ENCODE measurements at regions not wholly inside any gene's neighbourhood (a gene's known extent, or its start where the extent isn't known, plus 50 kb on each side); places are given as distances from the start of the nearest gene placed in this dataset.

GRCh38 chr16:86195863-86196630, 297.1 kb downstream of the IRF8 start:
- H3K27me3 ChIP-seq (ENCODE audit: insufficient read depth, low read length) = no peaks in the 10 kb centered on the region
- 47% methylated on average over 21 of the region's 22 CpGs for WGBS
- H3K4me1 ChIP-seq (ENCODE audit: insufficient read depth, low read length) = peaks cover 26% of the 10 kb centered on the region
- H3K9me3 ChIP-seq (ENCODE audit: insufficient read depth, low read depth, low read length) = no peaks in the 10 kb centered on the region
- H3K36me3 ChIP-seq (ENCODE audit: insufficient read depth, low read length) = no peaks in the 10 kb centered on the region
- no peak overlapping the region for H3K9ac ChIP-seq (ENCODE audit: low read depth, low read length)
- no peak overlapping the region for H3K4me3 ChIP-seq (ENCODE audit: low read length)
- H3K27ac ChIP-seq (ENCODE audit: low read depth, low read length) = peak overlapping the region; percentile 19; the same call in 1 of the 2 replicates

- Histone ChIP-seq H3K27ac (ENCODE audit: low read depth, low read length) (no peak overlapping the region), H3K27me3 (ENCODE audit: insufficient read depth, low read length) (no peaks in the 10 kb centered on the region), H3K9ac (ENCODE audit: low read depth, low read length) (no peak overlapping the region)
Measured at GRCh38 chr16:86196687-86197391, 297.9 kb downstream of the IRF8 start.

GRCh38 chr16:86198206-86199118, 299.5 kb downstream of the IRF8 start:
- Histone ChIP-seq H3K27me3 (ENCODE audit: insufficient read depth, low read length) (no peaks in the 10 kb centered on the region), H3K4me3 (ENCODE audit: low read length) (no peak overlapping the region), H3K9ac (ENCODE audit: low read depth, low read length) (no peak overlapping the region), H3K4me1 (ENCODE audit: insufficient read depth, low read length) (peaks cover 25% of the 10 kb centered on the region), H3K27ac (ENCODE audit: low read depth, low read length) (no peak overlapping the region), H3K36me3 (ENCODE audit: insufficient read depth, low read length) (no peaks in the 10 kb centered on the region), H3K9me3 (ENCODE audit: insufficient read depth, low read depth, low read length) (no peaks in the 10 kb centered on the region)
- 87% methylated on average over 29 of the region's 29 CpGs for WGBS

More at GRCh38 chr16:86196687-86197391, 297.9 kb downstream of the IRF8 start:
- no peak overlapping the region for H3K4me3 ChIP-seq (ENCODE audit: low read length)
- H3K4me1 ChIP-seq (ENCODE audit: insufficient read depth, low read length) = peaks cover 25% of the 10 kb centered on the region
- WGBS = 92% methylated on average over 18 of the region's 18 CpGs
- H3K36me3 ChIP-seq (ENCODE audit: insufficient read depth, low read length) = no peaks in the 10 kb centered on the region
- no peaks in the 10 kb centered on the region for H3K9me3 ChIP-seq (ENCODE audit: insufficient read depth, low read depth, low read length)

- no peaks in the 10 kb centered on the region for H3K36me3 ChIP-seq (ENCODE audit: insufficient read depth, low read length)
- H3K9ac ChIP-seq (ENCODE audit: low read depth, low read length) = no peak overlapping the region
- H3K9me3 ChIP-seq (ENCODE audit: insufficient read depth, low read depth, low read length) = no peaks in the 10 kb centered on the region
- peaks cover 25% of the 10 kb centered on the region for H3K4me1 ChIP-seq (ENCODE audit: insufficient read depth, low read length)
- H3K27me3 ChIP-seq (ENCODE audit: insufficient read depth, low read length) = no peaks in the 10 kb centered on the region
- WGBS = 85% methylated on average over 6 of the region's 7 CpGs
- no peak overlapping the region for H3K4me3 ChIP-seq (ENCODE audit: low read length)
- H3K27ac ChIP-seq (ENCODE audit: low read depth, low read length) = no peak overlapping the region
Measured at GRCh38 chr16:86199182-86199581, 300.2 kb downstream of the IRF8 start.

DNA sequence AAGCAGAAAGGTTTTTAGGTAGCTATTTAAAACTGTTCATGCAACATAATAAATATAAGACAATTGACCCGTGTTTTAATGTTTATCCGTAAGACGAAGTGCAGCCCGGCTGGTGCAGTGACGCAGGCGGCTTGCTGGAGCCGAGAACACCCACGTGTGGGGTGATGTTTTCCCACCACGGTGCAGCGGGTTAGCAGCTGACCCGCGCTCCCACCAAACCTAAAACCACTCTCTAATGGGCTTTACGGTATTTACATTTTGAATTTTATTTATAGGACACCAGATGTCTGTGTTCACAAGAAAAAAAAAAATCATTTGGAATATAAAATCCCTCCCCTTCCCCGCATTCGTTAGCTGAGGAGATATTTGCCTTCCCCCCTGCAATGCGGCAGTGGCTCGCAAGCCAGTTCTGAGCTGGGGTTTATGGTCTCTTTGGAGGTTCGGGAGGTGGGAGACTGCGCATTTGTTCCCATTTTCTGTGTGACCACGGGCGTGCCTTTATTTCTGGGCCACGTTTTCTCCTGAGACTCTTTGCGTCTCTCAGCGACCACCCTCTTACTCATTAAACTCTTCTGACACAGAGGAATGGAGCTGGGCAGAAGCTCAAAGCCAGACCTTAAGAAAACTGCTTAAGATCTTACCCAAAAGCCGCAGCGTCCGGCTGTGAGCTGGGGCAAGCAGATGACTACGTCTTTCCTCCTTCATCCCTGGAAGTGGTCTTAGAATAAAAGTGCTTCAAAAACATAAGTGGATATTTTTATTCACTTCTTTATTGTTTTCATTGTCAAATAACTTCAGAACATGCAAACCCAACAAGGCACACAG, 301.1 kb downstream of the IRF8 start:
- Histone ChIP-seq H3K27me3 (ENCODE audit: insufficient read depth, low read length) (no peaks in the 10 kb centered on the region), H3K4me3 (ENCODE audit: low read length) (no peak overlapping the region)
- WGBS = 87% methylated on average over 24 of the region's 28 CpGs

GRCh38 chr16:86200722-86201121, 301.8 kb downstream of the IRF8 start:
- Histone ChIP-seq H3K4me1 (ENCODE audit: insufficient read depth, low read length) (peaks cover 20% of the 10 kb centered on the region), H3K4me3 (ENCODE audit: low read length) (no peak overlapping the region), H3K36me3 (ENCODE audit: insufficient read depth, low read length) (no peaks in the 10 kb centered on the region), H3K9me3 (ENCODE audit: insufficient read depth, low read depth, low read length) (no peaks in the 10 kb centered on the region), H3K9ac (ENCODE audit: low read depth, low read length) (no peak overlapping the region), H3K27me3 (ENCODE audit: insufficient read depth, low read length) (no peaks in the 10 kb centered on the region), H3K27ac (ENCODE audit: low read depth, low read length) (no peak overlapping the region)
- WGBS = 77% methylated on average over 9 of the region's 9 CpGs

More for the DNA sequence above, 301.1 kb downstream of the IRF8 start:
- H3K9me3 ChIP-seq (ENCODE audit: insufficient read depth, low read depth, low read length) = no peaks in the 10 kb centered on the region
- H3K27ac ChIP-seq (ENCODE audit: low read depth, low read length) = no peak overlapping the region
- peaks cover 25% of the 10 kb centered on the region for H3K4me1 ChIP-seq (ENCODE audit: insufficient read depth, low read length)
- no peak overlapping the region for H3K9ac ChIP-seq (ENCODE audit: low read depth, low read length)
- H3K36me3 ChIP-seq (ENCODE audit: insufficient read depth, low read length) = no peaks in the 10 kb centered on the region

GRCh38 chr16:86201746-86202145, 302.8 kb downstream of the IRF8 start:
- no peaks in the 10 kb centered on the region for H3K9me3 ChIP-seq (ENCODE audit: insufficient read depth, low read depth, low read length)
- H3K9ac ChIP-seq (ENCODE audit: low read depth, low read length) = no peak overlapping the region
- H3K4me3 ChIP-seq (ENCODE audit: low read length) = no peak overlapping the region
- WGBS = 47% methylated on average over 9 of the region's 10 CpGs
- H3K4me1 ChIP-seq (ENCODE audit: insufficient read depth, low read length) = peaks cover 10% of the 10 kb centered on the region
- no peaks in the 10 kb centered on the region for H3K36me3 ChIP-seq (ENCODE audit: insufficient read depth, low read length)
- H3K27ac ChIP-seq (ENCODE audit: low read depth, low read length) = no peak overlapping the region
- no peaks in the 10 kb centered on the region for H3K27me3 ChIP-seq (ENCODE audit: insufficient read depth, low read length)

GRCh38 chr16:86202267-86202666, 303.3 kb downstream of the IRF8 start:
- no peak overlapping the region for H3K27ac ChIP-seq (ENCODE audit: low read depth, low read length)
- no peak overlapping the region for H3K4me3 ChIP-seq (ENCODE audit: low read length)
- H3K4me1 ChIP-seq (ENCODE audit: insufficient read depth, low read length) = peaks cover 6% of the 10 kb centered on the region; the same call in 1 of the 2 replicates
- WGBS = 82% methylated on average over 16 of the region's 16 CpGs
- no peaks in the 10 kb centered on the region for H3K27me3 ChIP-seq (ENCODE audit: insufficient read depth, low read length)
- H3K9me3 ChIP-seq (ENCODE audit: insufficient read depth, low read depth, low read length) = no peaks in the 10 kb centered on the region
- H3K9ac ChIP-seq (ENCODE audit: low read depth, low read length) = no peak overlapping the region
- no peaks in the 10 kb centered on the region for H3K36me3 ChIP-seq (ENCODE audit: insufficient read depth, low read length)

DNA sequence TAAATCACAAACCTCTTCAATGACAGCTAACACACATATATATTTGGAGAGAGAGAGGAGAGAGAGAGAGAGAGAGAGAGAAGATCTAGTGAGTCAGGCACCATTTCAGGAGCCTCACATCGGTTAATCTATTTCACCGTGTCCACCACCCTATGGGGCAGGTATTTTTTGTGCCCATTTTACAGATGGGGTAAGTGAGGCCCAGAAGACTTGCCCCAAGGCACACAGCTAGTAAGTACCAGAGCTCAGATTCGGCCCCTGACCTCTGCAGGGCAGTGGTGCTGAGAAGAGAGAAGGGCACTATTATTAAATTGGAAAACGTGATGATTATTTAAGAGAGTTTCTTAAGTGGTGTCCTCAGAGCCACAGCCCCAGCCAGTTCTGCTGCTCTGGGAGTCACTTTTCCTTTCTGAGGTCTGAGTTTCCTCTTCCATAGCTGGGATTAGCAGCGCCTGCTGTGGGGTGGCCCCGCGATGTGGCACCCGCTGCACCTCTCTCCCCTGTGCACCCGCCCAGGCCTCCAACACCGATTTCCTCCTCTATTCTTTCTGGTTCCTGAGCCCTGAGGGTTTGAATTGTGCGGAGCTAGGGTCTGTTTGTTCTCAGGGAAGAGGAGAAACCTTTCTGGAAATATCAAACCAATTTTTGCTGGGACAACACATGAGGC, 303.9 kb downstream of the IRF8 start:
- H3K9me3 ChIP-seq (ENCODE audit: insufficient read depth, low read depth, low read length) = no peaks in the 10 kb centered on the region
- peaks cover 6% of the 10 kb centered on the region; the same call in 1 of the 2 replicates for H3K4me1 ChIP-seq (ENCODE audit: insufficient read depth, low read length)
- no peak overlapping the region for H3K9ac ChIP-seq (ENCODE audit: low read depth, low read length)
- no peak overlapping the region for H3K27ac ChIP-seq (ENCODE audit: low read depth, low read length)
- WGBS = 93% methylated on average over 11 of the region's 11 CpGs
- no peaks in the 10 kb centered on the region for H3K27me3 ChIP-seq (ENCODE audit: insufficient read depth, low read length)
- H3K36me3 ChIP-seq (ENCODE audit: insufficient read depth, low read length) = no peaks in the 10 kb centered on the region
- H3K4me3 ChIP-seq (ENCODE audit: low read length) = no peak overlapping the region

All from HUES64 (cell line).